Endothelial cell of umbilical vein (primary cell): ENCODE measurements at regions not wholly inside any gene's neighbourhood (a gene's known extent, or its start where the extent isn't known, plus 50 kb on each side); places are given as distances from the start of the nearest gene placed in this dataset.

ENCODE experiments used
- BruUV-seq: library from RNA; stranded (reverse); fragments of 400-500 nt; replicated peaks from 2 replicates; lab custom pipeline; 2021; lab: Mats Ljungman, UMichigan
- CTCF ChIA-PET: fragments of 300-600, 350-600 bp; sonication (Branson Sonifier 250); formaldehyde crosslinking; loops from one replicate; lab custom pipeline; 2021; ENCODE audit warnings: antibody characterized with exemption, inconsistent platforms; lab: Charles Lee
- POLR2A ChIA-PET: fragments of 300-600, 350-600 bp; sonication (Branson Sonifier 250); formaldehyde crosslinking; loops from one replicate; lab custom pipeline; 2021; ENCODE audit warnings: antibody characterized with exemption, inconsistent platforms; lab: Charles Lee
- DNase-seq: peaks from one replicate; pipeline ENCODE4 v3.0.0-alpha.2; 2011; ENCODE audit warnings: low read depth, low spot score
- FAIRE-seq: peaks from 2 replicates; lab custom pipeline; 2011; peaks lifted over from hg19 to GRCh38; lab: Jason Lieb, UNC
- H2AFZ ChIP-seq: 2 replicates; pipeline ENCODE4 v1.6.0; 2012; ENCODE audit warnings: low read depth, low read length, control low read depth, inconsistent platforms
- H3K27ac ChIP-seq: 2 replicates; pipeline ENCODE4 v1.5.1; 2011; ENCODE audit warnings: low read depth, mild to moderate bottlenecking, control low read depth, low read length, moderate library complexity; ENCODE audit not compliant: insufficient read depth
- H3K27me3 ChIP-seq, 2 experiments: 2 replicates each; pipeline versions ENCODE4 v1.6.0 to v1.6.1; 2011; ENCODE audit warnings: low read length in 2 of 2, mixed read lengths in 1 of 2; ENCODE audit not compliant: control insufficient read depth in 2 of 2, insufficient read depth in 2 of 2
- H3K36me3 ChIP-seq, 2 experiments: 2 replicates in 1 of 2; 3 replicates in 1 of 2; pipeline ENCODE4 v1.5.1; 2011; ENCODE audit warnings: low read length in 2 of 2, mild to moderate bottlenecking in 1 of 2, moderate library complexity in 1 of 2; ENCODE audit not compliant: control insufficient read depth in 2 of 2, insufficient read depth in 2 of 2; ENCODE audit errors: extremely low read depth in 1 of 2
- H3K4me1 ChIP-seq: 3 replicates; pipeline ENCODE4 v1.5.1; 2011; ENCODE audit warnings: mild to moderate bottlenecking, low read length; ENCODE audit not compliant: control insufficient read depth, insufficient read depth; ENCODE audit errors: extremely low read depth
- H3K4me2 ChIP-seq: 2 replicates; pipeline ENCODE4 v1.6.1; 2011; ENCODE audit warnings: low read length, control low read depth, mixed read lengths; ENCODE audit not compliant: insufficient read depth
- H3K4me3 ChIP-seq, 3 experiments: fragments of 200-600 bp in 1 of 3; sonication (generic), shearing (Covaris generic) in 1 of 3; replicated peaks in 1 of 3; 2 replicates each; pipeline ENCODE4 v1.5.1; 2011 to 2016; ENCODE audit warnings: control low read depth in 3 of 3, low read length in 3 of 3, mild to moderate bottlenecking in 2 of 3, inconsistent platforms in 1 of 3, low read depth in 1 of 3, moderate library complexity in 1 of 3; ENCODE audit not compliant: insufficient read depth in 1 of 3
- H3K79me2 ChIP-seq: 2 replicates; pipeline ENCODE4 v1.6.0; 2012; ENCODE audit warnings: low read length, inconsistent platforms; ENCODE audit not compliant: control insufficient read depth, insufficient read depth
- H3K9ac ChIP-seq: replicated peaks from 2 replicates; pipeline ENCODE3; 2011; ENCODE audit warnings: low read length, control low read depth; ENCODE audit not compliant: insufficient read depth; ENCODE audit errors: extremely low read depth
- H3K9me1 ChIP-seq: replicated peaks from 3 replicates; pipeline ENCODE4 v1.6.0; 2011; ENCODE audit warnings: mild to moderate bottlenecking, low read length; ENCODE audit not compliant: control insufficient read depth, insufficient read depth; ENCODE audit errors: extremely low read depth
- H3K9me3 ChIP-seq: replicated peaks from 2 replicates; pipeline ENCODE4 v1.5.1; 2012; ENCODE audit warnings: low read length, inconsistent platforms; ENCODE audit not compliant: control insufficient read depth, insufficient read depth
- H4K20me1 ChIP-seq: replicated peaks from 2 replicates; pipeline ENCODE3; 2011; ENCODE audit warnings: mild to moderate bottlenecking, low read length; ENCODE audit not compliant: control insufficient read depth, insufficient read depth; ENCODE audit errors: extremely low read depth
- EZH2 ChIP-seq: IDR thresholded peaks from 2 replicates; pipeline ENCODE4 v1.6.1; 2012; ENCODE audit warnings: borderline replicate concordance, low read depth, mild to moderate bottlenecking, moderate library complexity, low read length, inconsistent platforms; ENCODE audit not compliant: severe bottlenecking
- FOS ChIP-seq: IDR thresholded peaks from 2 replicates; pipeline ENCODE4 v1.6.1; 2011; ENCODE audit warnings: mild to moderate bottlenecking, low read length, moderate library complexity, borderline replicate concordance; ENCODE audit not compliant: insufficient read depth
- JUN ChIP-seq: IDR thresholded peaks from 2 replicates; pipeline ENCODE4 v1.6.1; 2011; ENCODE audit warnings: borderline replicate concordance, low read depth; ENCODE audit not compliant: insufficient read length, insufficient read depth
- MYC ChIP-seq: IDR thresholded peaks from one replicate; pipeline ENCODE4 v1.6.1; 2011; ENCODE audit warnings: mild to moderate bottlenecking, low read depth, low read length
- POLR2A ChIP-seq: IDR thresholded peaks from 2 replicates; pipeline ENCODE4 v1.6.1; 2012; ENCODE audit warnings: low read depth, mild to moderate bottlenecking, control low read depth, low read length
- POLR2AphosphoS5 ChIP-seq: IDR thresholded peaks from 2 replicates; pipeline ENCODE4 v1.6.1; 2012; ENCODE audit warnings: low read depth, mild to moderate bottlenecking, control low read depth, low read length, moderate library complexity; ENCODE audit not compliant: insufficient read depth
- dilution Hi-C: fragments of 300-500 bp; cut with MboI; formaldehyde crosslinking; loops from one replicate; pipeline ENCODE4 v1.15.0; 2019; ENCODE audit warnings: low sequenced_read_pairs; ENCODE audit not compliant: extremely low pct_ligation_motif_present
- intact Hi-C: fragments of 100-400 bp; cut with micrococcal nuclease; formaldehyde crosslinking; loops from one replicate; pipeline ENCODE4 v1.10.0; 2022
- TF ChIP-seq, protein P1 (sequence below), 2 donors: IDR thresholded peaks; 1 replicate in 1 of 2; 2 replicates in 1 of 2; pipeline ENCODE4 v1.5.1; 2011; ENCODE audit warnings: low read length in 2 of 2, mild to moderate bottlenecking in 2 of 2, moderate library complexity in 2 of 2, control low read depth in 1 of 2, inconsistent platforms in 1 of 2, low read depth in 1 of 2; ENCODE audit not compliant: insufficient read depth in 1 of 2; ENCODE audit errors: extremely low read depth in 1 of 2
- TF ChIP-seq, protein P2 (sequence below): IDR thresholded peaks from 2 replicates; pipeline ENCODE4 v1.6.1; 2011; ENCODE audit not compliant: insufficient read depth, insufficient read length

- no peak overlapping the region for H3K9ac ChIP-seq
- no peaks in the 10 kb centered on the region for H3K9me1 ChIP-seq
- H3K9me3 ChIP-seq, result no peaks in the 10 kb centered on the region
- H3K36me3 ChIP-seq, result no peaks in the 10 kb centered on the region
- no peaks in the 10 kb centered on the region for H4K20me1 ChIP-seq
- no peak for TF ChIP-seq MYC
- no peak for TF ChIP-seq POLR2A
- TF ChIP-seq, protein P1, sequence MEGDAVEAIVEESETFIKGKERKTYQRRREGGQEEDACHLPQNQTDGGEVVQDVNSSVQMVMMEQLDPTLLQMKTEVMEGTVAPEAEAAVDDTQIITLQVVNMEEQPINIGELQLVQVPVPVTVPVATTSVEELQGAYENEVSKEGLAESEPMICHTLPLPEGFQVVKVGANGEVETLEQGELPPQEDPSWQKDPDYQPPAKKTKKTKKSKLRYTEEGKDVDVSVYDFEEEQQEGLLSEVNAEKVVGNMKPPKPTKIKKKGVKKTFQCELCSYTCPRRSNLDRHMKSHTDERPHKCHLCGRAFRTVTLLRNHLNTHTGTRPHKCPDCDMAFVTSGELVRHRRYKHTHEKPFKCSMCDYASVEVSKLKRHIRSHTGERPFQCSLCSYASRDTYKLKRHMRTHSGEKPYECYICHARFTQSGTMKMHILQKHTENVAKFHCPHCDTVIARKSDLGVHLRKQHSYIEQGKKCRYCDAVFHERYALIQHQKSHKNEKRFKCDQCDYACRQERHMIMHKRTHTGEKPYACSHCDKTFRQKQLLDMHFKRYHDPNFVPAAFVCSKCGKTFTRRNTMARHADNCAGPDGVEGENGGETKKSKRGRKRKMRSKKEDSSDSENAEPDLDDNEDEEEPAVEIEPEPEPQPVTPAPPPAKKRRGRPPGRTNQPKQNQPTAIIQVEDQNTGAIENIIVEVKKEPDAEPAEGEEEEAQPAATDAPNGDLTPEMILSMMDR (IDR thresholded peaks at IDR 0.05; ENCODE audit: extremely low read depth in 1 of 2, insufficient read depth in 1 of 2, low read depth in 1 of 2, low read length in 2 of 2), result no peak
- no peak for TF ChIP-seq JUN
- no peak for TF ChIP-seq FOS
- TF ChIP-seq, protein P2, sequence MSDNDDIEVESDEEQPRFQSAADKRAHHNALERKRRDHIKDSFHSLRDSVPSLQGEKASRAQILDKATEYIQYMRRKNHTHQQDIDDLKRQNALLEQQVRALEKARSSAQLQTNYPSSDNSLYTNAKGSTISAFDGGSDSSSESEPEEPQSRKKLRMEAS, result no peak
- no peak for TF ChIP-seq EZH2
- no peak for TF ChIP-seq POLR2AphosphoS5
- H3K4me1 ChIP-seq, result no peaks in the 10 kb centered on the region
- BruUV-seq, result no TSS peak
- no peak overlapping the region for H3K4me3 ChIP-seq
- FAIRE-seq (no peak), DNase-seq (no peak)
- no peak overlapping the region for H3K27ac ChIP-seq
- intact Hi-C loops (no loop called here), dilution Hi-C loops (no loop called here)
- CTCF ChIA-PET, result interaction anchor here (1.2 kb wide), 1 partner anchor 122 kb away, joined by 3 read pairs; no protein-coding TSS in a partner anchor
- H3K27me3 ChIP-seq, result no peaks in the 10 kb centered on the region
- H3K79me2 ChIP-seq, result no peaks in the 10 kb centered on the region
- no peak overlapping the region for H3K4me2 ChIP-seq
- H2AFZ ChIP-seq, result no peak overlapping the region
- POLR2A ChIA-PET, result no interaction called here
Measured at GRCh38 chr2:152835674-152836073, 117.3 kb downstream of the ARL6IP6 start.
